ENCODE measurements at regions not wholly inside any gene's neighbourhood (a gene's known extent, or its start where the extent isn't known, plus 50 kb on each side); places are given as distances from the start of the nearest gene placed in this dataset.
A peak's percentile ranks its signal among the peaks of the same experiment; 100 is the strongest.

- TF ChIP-seq CTCF (conservative IDR thresholded peaks at IDR 0.05) (peak; percentile 47), ZFX (IDR thresholded peaks at IDR 0.05) (no peak)
Observed at GRCh38 chr6:80742481-80742880, 636.0 kb downstream of the BCKDHB start.
